ENCODE measurements at regions not wholly inside any gene's neighbourhood (a gene's known extent, or its start where the extent isn't known, plus 50 kb on each side); places are given as distances from the start of the nearest gene placed in this dataset.
"Not testable (repeated sequence)": the region's sequence is repeated elsewhere in the genome, so short reads cannot be mapped to it uniquely, and the experiment has no call there.

DNA sequence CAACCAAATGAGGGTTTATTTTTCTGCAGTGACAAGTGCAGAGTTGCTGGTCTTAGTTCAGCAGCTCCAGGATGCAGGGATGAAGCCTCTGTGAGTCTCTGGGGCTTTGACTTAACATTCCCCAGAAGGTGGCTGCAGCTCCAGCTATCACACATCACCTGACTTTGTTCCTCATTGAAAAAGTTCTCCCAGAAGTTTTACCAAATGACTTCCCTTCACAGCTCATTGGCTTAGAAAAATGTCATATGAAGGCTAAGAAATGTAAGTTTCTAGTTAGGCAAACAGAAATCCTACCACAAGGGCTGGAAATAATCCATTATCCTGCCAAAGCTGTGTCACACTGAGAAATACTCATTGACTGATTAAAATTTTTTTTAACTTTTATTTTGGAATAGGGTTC, 184.9 kb downstream of the MINAR1 start:
- Histone ChIP-seq H3K36me3 (ENCODE audit: insufficient read depth, low read length) (no peaks in the 10 kb centered on the region), H3K27ac (ENCODE audit: low read depth, low read length) (no peak overlapping the region), H3K4me3 (ENCODE audit: low read length) (no peak overlapping the region), H3K9me3 (ENCODE audit: low read length) (no peaks in the 10 kb centered on the region), H3K4me1 (ENCODE audit: insufficient read depth, low read length) (no peaks in the 10 kb centered on the region), H3K27me3 (ENCODE audit: insufficient read depth, low read length, poor library complexity, severe bottlenecking) (no peaks in the 10 kb centered on the region)
- ChIA-PET POLR2A (no interaction called here), CTCF (no interaction called here)
- Mint-ChIP-seq H3K27me3 (peaks cover 3 to 23% of the 10 kb centered on the region in 2 donors), H3K4me3 (no peak overlapping the region), H3K4me1 (no peaks in the 10 kb centered on the region), H3K36me3 (no peaks in the 10 kb centered on the region), H3K9me3 (peaks cover 0 to 5% (median 0%) of the 10 kb centered on the region in 5 donors), H3K27ac (no peak overlapping the region)
- no peak for DNase-seq

- no peaks in the 10 kb centered on the region for H3K27me3 ChIP-seq (ENCODE audit: insufficient read depth, low read length, poor library complexity, severe bottlenecking)
- no peak for DNase-seq
- H3K27me3 Mint-ChIP-seq, result peaks cover 4 to 49% of the 10 kb centered on the region in 2 donors
- no peaks in the 10 kb centered on the region for H3K36me3 ChIP-seq (ENCODE audit: insufficient read depth, low read length)
- CTCF ChIA-PET, result no interaction called here
- POLR2A ChIA-PET, result no interaction called here
- peaks cover 0 to 5% (median 1%) of the 10 kb centered on the region in 5 donors for H3K9me3 Mint-ChIP-seq
- H3K4me3 Mint-ChIP-seq, result no peak overlapping the region
- no peaks in the 10 kb centered on the region for H3K4me1 ChIP-seq (ENCODE audit: insufficient read depth, low read length)
- H3K36me3 Mint-ChIP-seq, result no peaks in the 10 kb centered on the region
- no peak overlapping the region for H3K27ac Mint-ChIP-seq
- H3K9me3 ChIP-seq (ENCODE audit: low read length), result no peaks in the 10 kb centered on the region
- no peak overlapping the region for H3K27ac ChIP-seq (ENCODE audit: low read depth, low read length)
- no peak overlapping the region for H3K4me3 ChIP-seq (ENCODE audit: low read length)
- no peaks in the 10 kb centered on the region for H3K4me1 Mint-ChIP-seq
These were observed 188.1 kb downstream of the MINAR1 start for GRCh38 chr15:79620112-79620857.

- DNase-seq; H3K27ac ChIP-seq (ENCODE audit: low read depth, low read length); H3K27ac Mint-ChIP-seq; H3K36me3 ChIP-seq (ENCODE audit: insufficient read depth, low read length); H3K4me1 ChIP-seq (ENCODE audit: insufficient read depth, low read length); H3K4me1 Mint-ChIP-seq; H3K4me3 Mint-ChIP-seq; H3K9me3 Mint-ChIP-seq; H3K36me3 Mint-ChIP-seq; H3K27me3 ChIP-seq (ENCODE audit: insufficient read depth, low read length, poor library complexity, severe bottlenecking); POLR2A ChIA-PET; H3K9me3 ChIP-seq (ENCODE audit: low read length); CTCF ChIA-PET; H3K4me3 ChIP-seq (ENCODE audit: low read length): not testable (repeated sequence)
- peaks cover 6 to 55% of the 10 kb centered on the region in 2 donors for H3K27me3 Mint-ChIP-seq
These were observed 189.7 kb downstream of the MINAR1 start for GRCh38 chr15:79621805-79622204.

GRCh38 chr15:79623488-79623887, 191.4 kb downstream of the MINAR1 start:
- H3K27me3 Mint-ChIP-seq, result peaks cover 9 to 62% of the 10 kb centered on the region in 2 donors
- H3K36me3 Mint-ChIP-seq, result no peaks in the 10 kb centered on the region
- no peak for DNase-seq
- Histone ChIP-seq H3K4me3 (ENCODE audit: low read length) (no peak overlapping the region), H3K4me1 (ENCODE audit: insufficient read depth, low read length) (no peaks in the 10 kb centered on the region), H3K9me3 (ENCODE audit: low read length) (no peaks in the 10 kb centered on the region), H3K36me3 (ENCODE audit: insufficient read depth, low read length) (no peaks in the 10 kb centered on the region), H3K27ac (ENCODE audit: low read depth, low read length) (no peak overlapping the region), H3K27me3 (ENCODE audit: insufficient read depth, low read length, poor library complexity, severe bottlenecking) (peaks cover 6% of the 10 kb centered on the region)
- H3K4me3 Mint-ChIP-seq, result no peak overlapping the region
- H3K4me1 Mint-ChIP-seq, result no peaks in the 10 kb centered on the region
- ChIA-PET CTCF (no interaction called here), POLR2A (no interaction called here)
- no peak overlapping the region for H3K27ac Mint-ChIP-seq
- H3K9me3 Mint-ChIP-seq, result peaks cover 0 to 5% (median 2%) of the 10 kb centered on the region in 5 donors

DNA sequence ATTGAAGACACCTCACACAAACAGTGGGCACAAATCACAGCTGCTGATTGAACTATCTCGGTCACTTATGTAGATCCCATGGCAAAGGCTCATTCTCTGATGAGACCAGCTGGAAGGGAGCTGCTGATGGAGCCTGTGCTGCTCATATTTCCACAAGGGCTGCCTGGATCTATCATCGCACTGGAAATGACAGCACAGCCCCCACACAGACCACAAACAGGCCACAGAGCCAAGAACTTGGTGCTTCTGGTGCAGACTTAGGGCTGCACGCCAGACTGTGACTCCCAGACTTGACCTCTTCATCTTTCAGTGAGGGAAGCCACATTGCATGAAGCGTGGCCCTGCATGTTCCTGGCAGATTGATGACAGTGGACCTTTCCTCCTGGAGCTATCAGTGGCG, 197.6 kb downstream of the MINAR1 start:
- no peaks in the 10 kb centered on the region for H3K9me3 ChIP-seq (ENCODE audit: low read length)
- ChIA-PET CTCF (no interaction called here), POLR2A (no interaction called here)
- H3K27ac Mint-ChIP-seq, result no peak overlapping the region
- no peak overlapping the region for H3K27ac ChIP-seq (ENCODE audit: low read depth, low read length)
- no peak overlapping the region for H3K4me3 ChIP-seq (ENCODE audit: low read length)
- no peaks in the 10 kb centered on the region for H3K4me1 ChIP-seq (ENCODE audit: insufficient read depth, low read length)
- H3K36me3 Mint-ChIP-seq, result peaks cover 0 to 1% (median 0%) of the 10 kb centered on the region in 3 donors
- H3K27me3 Mint-ChIP-seq, result peaks cover 16 to 38% of the 10 kb centered on the region in 2 donors
- no peak for DNase-seq
- peaks cover 0 to 19% (median 10%) of the 10 kb centered on the region in 5 donors for H3K9me3 Mint-ChIP-seq
- H3K27me3 ChIP-seq (ENCODE audit: insufficient read depth, low read length, poor library complexity, severe bottlenecking), result peaks cover 10% of the 10 kb centered on the region
- H3K4me3 Mint-ChIP-seq, result no peak overlapping the region
- no peaks in the 10 kb centered on the region for H3K4me1 Mint-ChIP-seq
- no peaks in the 10 kb centered on the region for H3K36me3 ChIP-seq (ENCODE audit: insufficient read depth, low read length)

DNA sequence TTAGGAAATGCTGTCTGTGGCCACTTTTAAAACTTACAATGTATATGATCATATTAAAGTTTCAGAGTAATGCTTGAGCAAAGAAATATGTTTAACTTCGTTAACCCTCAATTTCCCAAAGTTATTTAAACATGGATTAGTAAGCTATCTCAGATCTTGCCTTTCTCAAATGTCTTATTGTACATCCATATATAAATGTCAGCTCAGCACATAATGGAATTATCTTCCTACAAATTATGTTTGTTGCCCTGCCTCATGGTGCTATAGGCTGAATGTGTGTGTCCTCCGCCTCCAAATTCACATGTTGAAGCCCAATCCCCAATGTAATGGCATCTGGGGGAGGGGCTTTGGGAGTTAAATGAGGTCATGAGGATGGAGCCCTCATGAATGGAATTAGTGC, 200.3 kb downstream of the MINAR1 start:
- H3K4me1 Mint-ChIP-seq, result no peaks in the 10 kb centered on the region
- no peak overlapping the region for H3K27ac Mint-ChIP-seq
- Histone ChIP-seq H3K4me3 (ENCODE audit: low read length) (no peak overlapping the region), H3K27ac (ENCODE audit: low read depth, low read length) (no peak overlapping the region), H3K4me1 (ENCODE audit: insufficient read depth, low read length) (no peaks in the 10 kb centered on the region), H3K9me3 (ENCODE audit: low read length) (no peaks in the 10 kb centered on the region), H3K36me3 (ENCODE audit: insufficient read depth, low read length) (no peaks in the 10 kb centered on the region), H3K27me3 (ENCODE audit: insufficient read depth, low read length, poor library complexity, severe bottlenecking) (peaks cover 9% of the 10 kb centered on the region)
- ChIA-PET CTCF (no interaction called here), POLR2A (no interaction called here)
- H3K36me3 Mint-ChIP-seq, result peaks cover 0 to 3% (median 0%) of the 10 kb centered on the region in 3 donors
- H3K27me3 Mint-ChIP-seq, result peaks cover 15 to 32% of the 10 kb centered on the region in 2 donors
- no peak overlapping the region for H3K4me3 Mint-ChIP-seq
- DNase-seq, result no peak
- H3K9me3 Mint-ChIP-seq, result peaks cover 0 to 19% (median 7%) of the 10 kb centered on the region in 5 donors

DNA sequence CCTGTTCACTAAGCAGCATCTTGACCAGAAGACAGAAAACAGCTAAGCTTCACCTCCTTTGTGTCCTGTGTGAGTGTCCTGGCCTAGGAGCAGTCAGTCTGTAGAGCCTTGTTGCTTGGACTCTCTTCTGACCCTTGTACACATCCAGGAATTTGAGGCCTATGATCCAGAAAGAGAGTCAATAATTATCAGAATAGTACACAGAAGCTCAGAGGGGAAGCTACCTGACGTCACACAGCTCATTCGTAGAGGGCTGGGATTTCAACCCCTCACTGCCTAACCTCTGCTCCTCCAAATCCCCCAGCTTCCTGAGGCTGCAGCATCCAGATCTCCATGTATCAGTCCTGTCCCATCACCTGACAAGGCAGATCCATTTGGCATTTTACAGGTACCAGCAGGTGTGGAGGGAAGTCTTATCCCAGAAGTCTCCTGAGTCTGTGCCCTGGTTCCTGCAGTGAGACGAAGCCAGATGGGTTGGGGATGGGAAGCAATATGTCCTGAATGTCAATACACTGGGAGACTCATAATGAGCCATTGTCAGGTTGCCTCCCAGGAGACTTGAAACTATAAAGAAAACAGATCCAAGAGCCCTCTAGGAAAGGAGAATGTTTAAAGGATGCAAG, 203.1 kb downstream of the MINAR1 start:
- no peak overlapping the region for H3K4me3 ChIP-seq (ENCODE audit: low read length)
- no peaks in the 10 kb centered on the region for H3K9me3 ChIP-seq (ENCODE audit: low read length)
- ChIA-PET POLR2A (no interaction called here), CTCF (no interaction called here)
- peak overlapping the region in 1 of 8 donors; percentile 17 for H3K27ac Mint-ChIP-seq
- no peaks in the 10 kb centered on the region for H3K36me3 ChIP-seq (ENCODE audit: insufficient read depth, low read length)
- no peaks in the 10 kb centered on the region for H3K4me1 ChIP-seq (ENCODE audit: insufficient read depth, low read length)
- no peaks in the 10 kb centered on the region for H3K4me1 Mint-ChIP-seq
- no peak for DNase-seq
- H3K36me3 Mint-ChIP-seq, result peaks cover 0 to 3% (median 0%) of the 10 kb centered on the region in 3 donors
- H3K27ac ChIP-seq (ENCODE audit: low read depth, low read length), result no peak overlapping the region
- no peaks in the 10 kb centered on the region for H3K27me3 ChIP-seq (ENCODE audit: insufficient read depth, low read length, poor library complexity, severe bottlenecking)
- peak overlapping the region in 1 of 7 donors; percentile 57 for H3K4me3 Mint-ChIP-seq
- peaks cover 24 to 41% of the 10 kb centered on the region in 2 donors for H3K27me3 Mint-ChIP-seq
- peaks cover 0 to 19% (median 7%) of the 10 kb centered on the region in 5 donors for H3K9me3 Mint-ChIP-seq

DNA sequence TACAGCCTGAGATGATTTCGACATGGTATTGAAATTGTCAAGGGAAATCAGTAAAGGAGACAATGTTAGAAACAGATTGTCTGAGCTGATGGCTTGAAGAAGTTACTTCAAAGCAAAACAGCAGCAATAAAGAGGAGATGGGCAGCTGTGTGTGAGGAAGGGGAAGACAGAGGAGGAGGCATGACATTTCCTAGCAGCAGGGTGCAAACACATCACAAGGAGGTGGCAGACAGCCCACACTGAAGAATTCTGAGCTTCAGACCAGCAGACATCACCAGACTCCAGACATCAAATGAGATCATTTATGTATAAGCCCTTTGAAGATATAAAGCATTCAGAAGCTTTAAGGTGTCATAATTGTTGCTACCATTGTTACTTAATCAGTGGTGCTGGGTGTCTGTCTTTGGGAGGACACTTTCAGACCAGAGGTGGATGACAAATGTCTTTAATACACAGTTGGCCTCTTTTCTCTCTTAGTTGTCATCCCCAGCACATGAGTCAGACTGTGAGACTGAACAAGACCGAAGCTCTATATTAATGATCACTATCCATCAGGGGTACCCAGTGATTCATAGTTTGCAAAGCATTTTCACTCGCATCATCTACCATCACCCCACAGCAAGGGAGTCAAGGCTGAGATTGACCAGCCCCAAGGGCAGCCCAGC, 203.9 kb downstream of the MINAR1 start:
- ChIA-PET CTCF (no interaction called here), POLR2A (no interaction called here)
- no peaks in the 10 kb centered on the region for H3K9me3 ChIP-seq (ENCODE audit: low read length)
- Mint-ChIP-seq H3K9me3 (peaks cover 0 to 19% (median 7%) of the 10 kb centered on the region in 5 donors), H3K4me3 (no peak overlapping the region), H3K27ac (no peak overlapping the region), H3K27me3 (peaks cover 24 to 41% of the 10 kb centered on the region in 2 donors), H3K36me3 (peaks cover 0 to 3% (median 0%) of the 10 kb centered on the region in 3 donors), H3K4me1 (no peaks in the 10 kb centered on the region)
- no peaks in the 10 kb centered on the region for H3K36me3 ChIP-seq (ENCODE audit: insufficient read depth, low read length)
- no peaks in the 10 kb centered on the region for H3K4me1 ChIP-seq (ENCODE audit: insufficient read depth, low read length)
- DNase-seq, result no peak
- no peak overlapping the region for H3K27ac ChIP-seq (ENCODE audit: low read depth, low read length)
- no peak overlapping the region for H3K4me3 ChIP-seq (ENCODE audit: low read length)
- H3K27me3 ChIP-seq (ENCODE audit: insufficient read depth, low read length, poor library complexity, severe bottlenecking), result no peaks in the 10 kb centered on the region

All from CD8-positive, alpha-beta memory T cell (primary cell).